ENCODE measurements at regions not wholly inside any gene's neighbourhood (a gene's known extent, or its start where the extent isn't known, plus 50 kb on each side); places are given as distances from the start of the nearest gene placed in this dataset.

DNA sequence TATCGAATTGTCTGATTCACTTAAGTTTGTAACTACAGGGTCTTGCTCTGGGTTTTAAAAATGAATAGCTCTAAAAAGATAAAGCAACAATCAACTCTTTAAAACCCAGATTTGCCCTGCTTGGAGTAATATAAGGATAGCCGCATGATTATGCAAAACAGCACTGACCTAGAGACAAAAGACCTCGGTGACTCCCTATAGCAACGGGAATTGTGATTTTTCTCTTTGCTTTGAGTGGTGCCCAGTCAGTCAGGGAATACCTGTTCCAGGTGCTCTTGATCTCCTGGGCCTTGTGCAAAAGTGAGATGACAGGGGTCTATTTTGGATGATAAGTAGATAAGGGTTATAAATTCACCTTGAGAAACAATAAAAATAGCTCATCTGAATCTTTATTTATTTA is 336.3 kb upstream of the NOX3 start:
- Histone ChIP-seq H2BK12ac (ENCODE audit: low read length in 2 of 2) (no peak overlapping the region), H3K4me2 (ENCODE audit: low read length, poor library complexity, severe bottlenecking) (no peak overlapping the region), H2AFZ (ENCODE audit: low read depth, low read length) (no peak overlapping the region), H3K4ac (ENCODE audit: low read depth in 1 of 2, low read length in 2 of 2) (no peak overlapping the region), H2BK5ac (ENCODE audit: low read depth, low read length, poor library complexity, severe bottlenecking) (no peak overlapping the region), H2AK5ac (ENCODE audit: low read length, severe bottlenecking) (no peak overlapping the region), H3K27me3 (ENCODE audit: control insufficient read depth in 1 of 2, insufficient read depth in 1 of 2, low read length in 2 of 2) (no peaks in the 10 kb centered on the region), H3K4me3 (ENCODE audit: insufficient read depth in 1 of 2, low read depth in 1 of 2, low read length in 2 of 2) (no peak overlapping the region), H3K23ac (ENCODE audit: low read length in 2 of 2) (no peak overlapping the region), H2BK120ac (ENCODE audit: low read depth, low read length) (no peak overlapping the region), H3K18ac (ENCODE audit: low read depth in 1 of 2, low read length in 2 of 2) (no peak overlapping the region), H3K9me3 (ENCODE audit: control insufficient read depth, low read length) (peaks cover 10% of the 10 kb centered on the region), H3K36me3 (ENCODE audit: control insufficient read depth in 1 of 2, insufficient read depth in 2 of 2, low read depth in 1 of 2, low read length in 2 of 2) (no peaks in the 10 kb centered on the region), H2BK15ac (ENCODE audit: low read depth, poor library complexity, severe bottlenecking) (no peak overlapping the region), H3K27ac (ENCODE audit: low read length, poor library complexity, severe bottlenecking) (no peak overlapping the region), H4K8ac (ENCODE audit: low read length) (no peak overlapping the region), H3K9ac (ENCODE audit: low read length) (no peak overlapping the region), H4K91ac (ENCODE audit: low read length) (no peak overlapping the region), H3K4me1 (ENCODE audit: control insufficient read depth, insufficient read depth, low read depth, low read length) (no peaks in the 10 kb centered on the region), H3K14ac (ENCODE audit: low read length in 2 of 2) (no peak overlapping the region), H3K79me1 (replicated peaks; ENCODE audit: low read length, poor library complexity, severe bottlenecking) (no peaks in the 10 kb centered on the region)
- WGBS: 74% methylated on average over 4 of the region's 4 CpGs
- no peak for DNase-seq

DNA sequence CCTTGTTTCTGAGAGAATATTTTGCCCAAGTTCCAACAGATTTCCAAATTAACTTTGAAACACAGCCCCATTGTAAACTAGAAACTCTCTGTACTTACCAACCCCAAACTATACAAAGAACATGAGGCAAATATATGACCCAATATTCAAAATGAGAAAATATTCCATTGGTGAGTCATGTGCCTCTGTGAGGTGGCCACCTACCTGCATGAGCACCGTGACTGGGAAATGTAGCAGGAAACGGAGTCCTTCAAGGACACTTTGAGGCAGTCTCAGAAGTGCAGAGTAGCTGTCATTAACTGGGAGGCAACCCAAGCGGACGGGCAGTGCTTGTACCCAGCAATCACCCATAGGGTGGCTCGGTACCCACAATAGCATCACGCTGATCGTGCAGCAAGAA is 335.5 kb upstream of the NOX3 start:
- Histone ChIP-seq H3K23ac (ENCODE audit: low read length in 2 of 2) (no peak overlapping the region), H3K79me1 (replicated peaks; ENCODE audit: low read length, poor library complexity, severe bottlenecking) (no peaks in the 10 kb centered on the region), H3K27ac (ENCODE audit: low read length, poor library complexity, severe bottlenecking) (no peak overlapping the region), H3K9ac (ENCODE audit: low read length) (no peak overlapping the region), H3K4me2 (ENCODE audit: low read length, poor library complexity, severe bottlenecking) (no peak overlapping the region), H3K18ac (ENCODE audit: low read depth in 1 of 2, low read length in 2 of 2) (no peak overlapping the region), H2BK5ac (ENCODE audit: low read depth, low read length, poor library complexity, severe bottlenecking) (no peak overlapping the region), H3K4me1 (ENCODE audit: control insufficient read depth, insufficient read depth, low read depth, low read length) (no peaks in the 10 kb centered on the region), H3K27me3 (ENCODE audit: control insufficient read depth in 1 of 2, insufficient read depth in 1 of 2, low read length in 2 of 2) (no peaks in the 10 kb centered on the region), H2BK12ac (ENCODE audit: low read length in 2 of 2) (no peak overlapping the region), H2BK120ac (ENCODE audit: low read depth, low read length) (no peak overlapping the region), H3K14ac (ENCODE audit: low read length in 2 of 2) (no peak overlapping the region), H2BK15ac (ENCODE audit: low read depth, poor library complexity, severe bottlenecking) (no peak overlapping the region), H4K8ac (ENCODE audit: low read length) (no peak overlapping the region), H4K91ac (ENCODE audit: low read length) (no peak overlapping the region), H3K9me3 (ENCODE audit: control insufficient read depth, low read length) (peaks cover 10% of the 10 kb centered on the region), H3K4ac (ENCODE audit: low read depth in 1 of 2, low read length in 2 of 2) (no peak overlapping the region), H2AK5ac (ENCODE audit: low read length, severe bottlenecking) (no peak overlapping the region), H2AFZ (ENCODE audit: low read depth, low read length) (no peak overlapping the region), H3K4me3 (ENCODE audit: insufficient read depth in 1 of 2, low read depth in 1 of 2, low read length in 2 of 2) (no peak overlapping the region), H3K36me3 (ENCODE audit: control insufficient read depth in 1 of 2, insufficient read depth in 2 of 2, low read depth in 1 of 2, low read length in 2 of 2) (no peaks in the 10 kb centered on the region)
- 90% methylated on average over 7 of the region's 7 CpGs for WGBS
- no peak for DNase-seq

DNA sequence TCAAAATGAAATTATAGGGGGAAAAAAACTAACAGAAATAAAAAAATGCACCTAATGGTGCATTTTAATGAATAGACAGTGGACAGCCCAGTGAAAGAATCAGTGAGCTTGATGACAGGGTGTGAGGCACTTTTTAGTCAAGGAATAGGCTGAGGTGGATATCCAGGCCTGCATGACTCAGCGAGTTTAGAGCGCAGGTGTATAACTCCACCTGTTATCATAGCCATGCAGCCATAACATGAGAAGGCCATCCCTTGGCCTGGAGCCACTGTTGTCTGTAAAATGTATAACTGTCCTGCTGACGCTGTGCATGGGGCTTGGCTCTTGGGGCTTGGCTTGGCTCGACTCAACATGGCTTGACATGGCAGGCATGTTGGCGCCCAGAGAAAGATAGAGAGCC is 331.5 kb upstream of the NOX3 start:
- peak overlapping the region in 1 of 2 experiments; percentile 42 for H3K18ac ChIP-seq (ENCODE audit: low read depth in 1 of 2, low read length in 2 of 2)
- H3K27ac ChIP-seq (ENCODE audit: low read length, poor library complexity, severe bottlenecking): no peak overlapping the region
- H3K23ac ChIP-seq (ENCODE audit: low read length in 2 of 2): no peak overlapping the region
- no peak overlapping the region for H2BK15ac ChIP-seq (ENCODE audit: low read depth, poor library complexity, severe bottlenecking)
- H4K8ac ChIP-seq (ENCODE audit: low read length): no peak overlapping the region
- no peak overlapping the region for H3K14ac ChIP-seq (ENCODE audit: low read length in 2 of 2)
- no peak overlapping the region for H2BK5ac ChIP-seq (ENCODE audit: low read depth, low read length, poor library complexity, severe bottlenecking)
- no peaks in the 10 kb centered on the region for H3K79me1 ChIP-seq (replicated peaks; ENCODE audit: low read length, poor library complexity, severe bottlenecking)
- 97% methylated on average over 5 of the region's 5 CpGs for WGBS
- no peaks in the 10 kb centered on the region for H3K36me3 ChIP-seq (ENCODE audit: control insufficient read depth in 1 of 2, insufficient read depth in 2 of 2, low read depth in 1 of 2, low read length in 2 of 2)
- no peak overlapping the region for H3K4me3 ChIP-seq (ENCODE audit: insufficient read depth in 1 of 2, low read depth in 1 of 2, low read length in 2 of 2)
- no peak for DNase-seq
- no peak overlapping the region for H2AK5ac ChIP-seq (ENCODE audit: low read length, severe bottlenecking)
- no peaks in the 10 kb centered on the region for H3K4me1 ChIP-seq (ENCODE audit: control insufficient read depth, insufficient read depth, low read depth, low read length)
- H2BK12ac ChIP-seq (ENCODE audit: low read length in 2 of 2): no peak overlapping the region
- H3K4ac ChIP-seq (ENCODE audit: low read depth in 1 of 2, low read length in 2 of 2): no peak overlapping the region
- no peak overlapping the region for H4K91ac ChIP-seq (ENCODE audit: low read length)
- H2AFZ ChIP-seq (ENCODE audit: low read depth, low read length): peak overlapping the region; percentile 10
- no peak overlapping the region for H2BK120ac ChIP-seq (ENCODE audit: low read depth, low read length)
- H3K9ac ChIP-seq (ENCODE audit: low read length): no peak overlapping the region
- no peak overlapping the region for H3K4me2 ChIP-seq (ENCODE audit: low read length, poor library complexity, severe bottlenecking)
- H3K9me3 ChIP-seq (ENCODE audit: control insufficient read depth, low read length): peaks cover 3% of the 10 kb centered on the region
- H3K27me3 ChIP-seq (ENCODE audit: control insufficient read depth in 1 of 2, insufficient read depth in 1 of 2, low read length in 2 of 2): no peaks in the 10 kb centered on the region

DNA sequence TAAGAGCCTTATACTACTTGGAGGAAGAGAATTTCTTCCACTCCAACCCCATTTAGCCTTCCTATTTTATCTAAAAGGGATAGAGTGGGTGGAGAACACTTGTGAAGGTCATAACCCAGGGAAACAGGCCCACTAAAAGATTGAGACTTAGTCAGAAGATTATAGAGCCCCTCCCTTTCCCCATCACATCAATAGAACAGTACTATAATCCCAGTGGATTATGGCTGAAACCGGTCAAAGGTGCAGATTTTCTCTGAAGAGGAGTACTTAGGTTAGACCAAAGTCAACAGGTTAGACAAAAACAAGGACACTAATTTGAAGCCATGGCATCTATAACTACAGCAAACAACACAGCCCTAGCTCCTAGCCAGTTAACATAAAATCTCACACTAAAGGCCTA is 330.9 kb upstream of the NOX3 start:
- no peak overlapping the region for H3K23ac ChIP-seq (ENCODE audit: low read length in 2 of 2)
- no peak overlapping the region for H3K4me3 ChIP-seq (ENCODE audit: insufficient read depth in 1 of 2, low read depth in 1 of 2, low read length in 2 of 2)
- no peaks in the 10 kb centered on the region for H3K27me3 ChIP-seq (ENCODE audit: control insufficient read depth in 1 of 2, insufficient read depth in 1 of 2, low read length in 2 of 2)
- no peaks in the 10 kb centered on the region for H3K36me3 ChIP-seq (ENCODE audit: control insufficient read depth in 1 of 2, insufficient read depth in 2 of 2, low read depth in 1 of 2, low read length in 2 of 2)
- H2AK5ac ChIP-seq (ENCODE audit: low read length, severe bottlenecking): no peak overlapping the region
- H3K14ac ChIP-seq (ENCODE audit: low read length in 2 of 2): no peak overlapping the region
- no peak overlapping the region for H2AFZ ChIP-seq (ENCODE audit: low read depth, low read length)
- H4K8ac ChIP-seq (ENCODE audit: low read length): no peak overlapping the region
- H3K9ac ChIP-seq (ENCODE audit: low read length): no peak overlapping the region
- no peaks in the 10 kb centered on the region for H3K4me1 ChIP-seq (ENCODE audit: control insufficient read depth, insufficient read depth, low read depth, low read length)
- 100% methylated on average over 1 of the region's 1 CpG for WGBS
- no peak overlapping the region for H4K91ac ChIP-seq (ENCODE audit: low read length)
- no peak overlapping the region for H3K4me2 ChIP-seq (ENCODE audit: low read length, poor library complexity, severe bottlenecking)
- H3K4ac ChIP-seq (ENCODE audit: low read depth in 1 of 2, low read length in 2 of 2): no peak overlapping the region
- no peak overlapping the region for H3K27ac ChIP-seq (ENCODE audit: low read length, poor library complexity, severe bottlenecking)
- no peak overlapping the region for H2BK12ac ChIP-seq (ENCODE audit: low read length in 2 of 2)
- H3K9me3 ChIP-seq (ENCODE audit: control insufficient read depth, low read length): peaks cover 3% of the 10 kb centered on the region
- no peaks in the 10 kb centered on the region for H3K79me1 ChIP-seq (replicated peaks; ENCODE audit: low read length, poor library complexity, severe bottlenecking)
- no peak overlapping the region for H3K18ac ChIP-seq (ENCODE audit: low read depth in 1 of 2, low read length in 2 of 2)
- H2BK15ac ChIP-seq (ENCODE audit: low read depth, poor library complexity, severe bottlenecking): no peak overlapping the region
- no peak for DNase-seq
- H2BK120ac ChIP-seq (ENCODE audit: low read depth, low read length): no peak overlapping the region
- H2BK5ac ChIP-seq (ENCODE audit: low read depth, low read length, poor library complexity, severe bottlenecking): no peak overlapping the region
